NCI-H2196 (cell line): ENCODE measurements at regions not wholly inside any gene's neighbourhood (a gene's known extent, or its start where the extent isn't known, plus 50 kb on each side); places are given as distances from the start of the nearest gene placed in this dataset.
A peak's percentile ranks its signal among the peaks of the same experiment; 100 is the strongest.
"Not testable (repeated sequence)": the region's sequence is repeated elsewhere in the genome, so short reads cannot be mapped to it uniquely, and the experiment has no call there.

ENCODE experiments used
- DNase-seq: peaks from one replicate; lab custom pipeline; 2025; ENCODE audit not compliant: unreplicated experiment; lab: John Stamatoyannopoulos, UW

GRCh38 chr15:95760508-95760907, 570.0 kb upstream of the NR2F2 start:
- no peak for DNase-seq

- DNase-seq, result no peak
These were observed 568.9 kb upstream of the NR2F2 start for GRCh38 chr15:95761501-95762165.

DNA sequence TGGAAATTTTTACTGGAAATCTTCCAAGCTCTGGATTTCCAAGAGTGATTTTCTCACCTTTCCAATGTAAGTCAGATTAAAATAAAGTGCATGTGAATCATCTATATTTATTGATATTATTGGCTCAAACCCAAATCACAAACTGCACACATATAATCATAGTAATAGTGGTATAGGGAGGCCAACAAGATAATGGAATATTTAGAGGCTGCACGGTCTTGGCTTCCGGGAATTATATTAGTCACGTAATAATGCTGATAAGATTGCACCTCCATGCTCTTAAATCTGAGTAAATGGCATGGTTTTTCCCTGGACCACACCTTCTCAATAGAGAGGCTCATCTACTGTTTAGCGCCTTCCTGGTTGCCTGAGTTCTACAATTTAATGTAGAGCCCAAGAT, 567.1 kb upstream of the NR2F2 start:
- DNase-seq, result no peak

GRCh38 chr15:95765161-95765560, 565.3 kb upstream of the NR2F2 start:
- DNase-seq, result no peak

DNA sequence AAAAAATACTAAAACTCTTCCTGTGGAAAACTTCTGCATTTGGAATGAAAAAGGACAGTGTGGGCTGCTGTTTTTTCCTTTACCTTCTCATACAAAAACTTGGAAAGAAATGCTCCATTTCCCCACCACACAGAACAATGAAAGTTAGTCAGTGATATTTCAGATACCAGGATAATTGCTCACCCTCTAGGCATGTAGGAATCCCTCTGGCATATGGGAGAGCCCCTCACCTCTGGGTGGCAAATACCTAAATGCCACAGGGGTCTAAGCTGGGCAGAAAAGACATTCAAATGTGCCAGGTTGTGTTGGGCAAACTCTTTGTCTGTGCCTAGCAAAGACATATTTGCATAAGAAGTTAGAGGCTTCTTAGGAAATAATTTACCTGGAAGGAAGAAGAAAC, 560.3 kb upstream of the NR2F2 start:
- no peak for DNase-seq

GRCh38 chr15:95772982-95773381, 557.5 kb upstream of the NR2F2 start:
- DNase-seq, result no peak

- no peak for DNase-seq
These were observed 546.0 kb upstream of the NR2F2 start for GRCh38 chr15:95784508-95784907.

- not testable (repeated sequence) for DNase-seq
These were observed 545.2 kb upstream of the NR2F2 start for GRCh38 chr15:95785276-95785675.

DNA sequence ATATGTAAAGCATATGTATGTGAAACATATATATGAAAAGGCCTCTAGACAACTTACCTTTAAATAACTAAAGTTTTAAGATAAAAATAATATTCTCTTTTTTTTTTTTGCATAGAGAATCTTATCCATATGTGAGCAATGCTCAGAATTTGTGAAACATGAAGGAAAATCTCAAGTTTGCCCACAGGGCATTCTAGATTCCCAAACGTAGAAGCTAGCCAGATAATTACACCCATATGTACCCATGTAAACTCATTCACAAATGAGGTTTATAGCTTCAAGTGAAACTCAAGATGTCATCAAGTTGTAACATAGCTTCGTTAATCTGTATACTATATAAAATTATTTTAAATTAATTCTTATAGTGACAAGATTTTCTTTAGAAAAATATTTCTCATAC, 537.3 kb upstream of the NR2F2 start:
- no peak for DNase-seq

- no peak for DNase-seq
These were observed 535.1 kb upstream of the NR2F2 start for GRCh38 chr15:95795386-95795785.

- DNase-seq, result no peak
These were observed 531.0 kb upstream of the NR2F2 start for GRCh38 chr15:95799286-95800200.

GRCh38 chr15:95804484-95804883, 526.0 kb upstream of the NR2F2 start:
- DNase-seq, result no peak

DNA sequence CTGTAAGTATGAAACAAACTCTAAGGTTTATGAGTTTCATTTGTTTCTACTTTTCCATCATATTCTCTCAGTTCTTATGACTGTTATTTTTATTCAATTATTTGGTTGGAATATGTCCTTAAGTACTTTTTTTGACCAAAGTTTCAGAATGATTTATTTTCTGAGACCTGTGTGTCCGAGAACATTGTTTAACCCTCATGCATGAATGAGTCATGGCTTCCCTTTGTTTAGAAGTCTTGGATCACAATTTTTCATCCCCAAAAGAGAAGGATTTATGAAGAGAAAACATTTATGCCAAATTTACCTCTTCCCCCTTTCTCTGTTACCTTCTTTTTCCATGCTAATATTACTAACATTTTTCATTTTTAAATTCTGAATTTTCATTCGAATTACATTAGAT, 518.0 kb upstream of the NR2F2 start:
- DNase-seq, result no peak

DNA sequence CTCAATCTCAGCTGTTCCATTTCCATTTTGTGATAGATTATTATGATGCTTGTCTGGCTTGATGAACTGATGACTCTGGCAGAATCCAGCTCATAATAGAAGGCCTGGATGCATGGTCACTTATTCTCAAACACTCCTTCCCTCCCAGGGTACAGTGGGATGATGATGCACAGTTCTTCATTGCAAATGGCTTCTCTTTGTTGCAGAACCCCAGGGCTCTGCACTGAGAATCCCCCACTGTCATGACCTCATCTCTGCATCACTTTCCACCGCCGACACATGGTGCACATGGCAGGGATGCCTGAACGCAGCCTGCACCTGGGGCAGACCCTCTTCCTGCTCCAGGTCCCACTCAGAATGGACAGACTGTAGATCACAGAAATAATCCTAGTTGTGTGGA, 515.6 kb upstream of the NR2F2 start:
- no peak for DNase-seq

- no peak for DNase-seq
These were observed 513.9 kb upstream of the NR2F2 start for GRCh38 chr15:95816591-95816990.

- DNase-seq, result no peak
These were observed 507.5 kb upstream of the NR2F2 start for GRCh38 chr15:95822961-95823360.

DNA sequence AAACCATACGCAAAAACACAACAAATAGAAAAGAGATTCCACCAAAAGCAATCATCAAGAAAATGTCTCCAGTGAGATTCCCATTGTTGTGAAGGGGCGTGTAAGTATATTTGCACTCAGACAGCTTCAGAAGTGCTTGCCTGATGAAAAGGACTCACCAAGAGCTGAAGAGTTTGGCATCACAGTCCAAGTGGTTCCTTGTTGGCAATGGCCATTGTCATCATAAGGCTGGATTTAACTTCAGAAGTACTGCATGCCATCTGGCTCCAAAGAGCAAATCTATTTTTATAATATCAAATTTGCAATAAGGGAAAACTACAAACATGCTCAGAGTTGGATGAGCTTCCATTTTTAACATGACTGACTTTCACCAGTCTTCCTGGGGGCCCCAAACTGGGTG, 505.3 kb upstream of the NR2F2 start:
- DNase-seq, result peak; percentile 18

- DNase-seq, result peak; percentile 55
These were observed 504.7 kb upstream of the NR2F2 start for GRCh38 chr15:95825671-95826411.

DNA sequence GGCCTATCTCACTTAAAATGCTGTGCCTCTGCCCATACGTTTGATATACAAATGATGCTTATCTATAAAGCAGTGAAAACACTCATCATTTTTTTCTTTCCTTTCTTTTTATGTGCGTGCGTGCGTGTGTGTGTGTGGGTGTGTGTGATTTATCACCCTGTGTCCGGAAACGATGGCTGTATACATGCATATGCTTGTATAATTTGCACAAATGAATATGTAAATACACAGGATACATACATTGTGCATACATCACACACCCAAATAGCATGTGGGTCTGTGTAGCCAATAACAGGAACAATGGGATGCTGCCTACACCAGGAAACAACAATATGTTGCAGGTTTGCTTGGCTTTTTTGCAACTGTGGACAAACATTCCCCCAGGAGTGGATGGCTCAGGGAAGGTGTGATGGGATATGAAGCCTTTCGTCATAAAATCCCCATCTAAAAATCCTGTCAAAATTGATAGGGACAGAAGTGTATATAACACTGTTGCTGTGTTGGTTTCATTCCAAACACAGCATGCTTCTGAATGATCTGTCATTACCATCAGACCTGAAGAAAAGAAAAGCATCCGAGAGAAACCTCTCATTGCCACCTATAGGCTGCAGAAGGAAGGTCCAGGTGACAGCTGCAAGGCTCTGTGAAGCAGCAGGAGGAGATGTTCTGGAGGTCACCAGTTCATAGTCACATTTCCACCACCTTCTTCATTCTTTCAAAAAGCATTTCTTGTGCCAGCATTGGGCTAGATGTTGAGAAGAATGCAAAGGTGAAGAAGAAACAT, 503.9 kb upstream of the NR2F2 start:
- peak; percentile 22 for DNase-seq

GRCh38 chr15:95829062-95829461, 501.4 kb upstream of the NR2F2 start:
- DNase-seq, result no peak

GRCh38 chr15:95830281-95830680, 500.2 kb upstream of the NR2F2 start:
- DNase-seq, result no peak
